ENCODE measurements at regions not wholly inside any gene's neighbourhood (a gene's known extent, or its start where the extent isn't known, plus 50 kb on each side); places are given as distances from the start of the nearest gene placed in this dataset.

DNA sequence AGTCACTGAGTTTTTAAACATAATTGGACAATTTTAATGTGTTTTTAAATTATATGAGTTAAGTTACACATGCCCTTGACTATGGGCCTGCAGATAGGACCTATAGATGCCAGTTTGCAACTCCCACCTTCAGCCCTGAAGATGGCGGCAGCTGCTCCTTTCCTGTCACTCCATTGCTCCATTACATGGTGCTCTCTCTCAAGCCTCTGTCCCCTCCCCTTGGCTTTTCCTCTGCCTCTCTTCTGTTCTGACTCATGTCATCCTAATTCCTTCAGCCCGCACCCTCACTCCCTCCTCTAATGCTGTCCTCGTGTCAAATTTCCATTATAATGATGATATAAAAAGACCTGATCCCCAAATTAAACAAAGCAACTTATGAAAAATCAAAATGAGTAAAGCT lies 133.7 kb upstream of the HNRNPA3 start:
- TF ChIP-seq CTCF (IDR thresholded peaks at IDR 0.05 in 4 of 5, conservative IDR thresholded peaks at IDR 0.05 in 1 of 5) (no peak), POLR2A (IDR thresholded peaks at IDR 0.05) (no peak)
- H3K4me3 ChIP-seq = no peak overlapping the region
- no peaks in the 10 kb centered on the region for H3K4me1 ChIP-seq
- H3K27me3 ChIP-seq = no peaks in the 10 kb centered on the region
- no peak for DNase-seq
- in situ Hi-C loops (cut with MboI; ENCODE audit: low sequenced_read_pairs in 4 of 4) (no loop called here), intact Hi-C loops (cut with DNase I; ENCODE audit: low total_unique reads) (no loop called here)
- H3K27ac ChIP-seq = no peak overlapping the region
- H3K9me3 ChIP-seq = no peaks in the 10 kb centered on the region
- no peak for ATAC-seq
- no peaks in the 10 kb centered on the region for H3K36me3 ChIP-seq

DNA sequence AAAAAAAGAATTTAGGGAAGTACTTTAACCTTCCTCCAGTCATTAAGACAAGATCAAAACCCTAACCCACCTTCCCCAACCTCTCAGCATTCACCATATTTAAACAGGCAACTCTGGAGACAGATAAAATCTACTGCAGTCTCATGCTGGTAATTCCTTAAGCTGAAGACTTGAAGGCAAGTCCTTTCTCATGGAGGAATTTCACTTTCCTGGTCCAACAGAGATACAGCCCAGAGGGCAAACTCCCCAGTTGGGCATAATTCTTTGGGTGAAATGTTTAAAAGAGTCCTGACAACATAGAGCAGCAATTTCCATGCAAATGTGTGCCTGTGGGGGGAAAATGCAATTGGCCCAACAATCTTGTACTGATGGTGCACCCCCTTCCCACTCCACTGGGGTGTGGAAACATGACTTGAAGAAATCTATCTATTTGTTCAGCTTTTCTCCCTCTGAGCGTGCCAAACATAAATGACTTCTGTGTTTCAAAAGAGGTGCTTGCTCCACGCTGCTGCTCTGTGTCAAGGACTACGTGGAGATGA lies 131.8 kb upstream of the HNRNPA3 start:
- ATAC-seq = no peak
- in situ Hi-C loops (cut with MboI; ENCODE audit: low sequenced_read_pairs in 4 of 4) = no loop called here
- intact Hi-C loops (cut with DNase I; ENCODE audit: low total_unique reads) = no loop called here

GRCh38 chr2:177084607-177085006 lies 128.0 kb upstream of the HNRNPA3 start:
- H3K9me3 ChIP-seq = no peaks in the 10 kb centered on the region
- H3K36me3 ChIP-seq = no peaks in the 10 kb centered on the region
- TF ChIP-seq POLR2A (IDR thresholded peaks at IDR 0.05) = no peak
- TF ChIP-seq CTCF (IDR thresholded peaks at IDR 0.05 in 4 of 5, conservative IDR thresholded peaks at IDR 0.05 in 1 of 5) = no peak
- intact Hi-C loops (cut with DNase I; ENCODE audit: low total_unique reads) (no loop called here), in situ Hi-C loops (cut with MboI; ENCODE audit: low sequenced_read_pairs in 4 of 4) (no loop called here)
- no peak overlapping the region for H3K4me3 ChIP-seq
- no peaks in the 10 kb centered on the region for H3K27me3 ChIP-seq
- no peak for ATAC-seq
- DNase-seq = no peak
- no peaks in the 10 kb centered on the region for H3K4me1 ChIP-seq
- no peak overlapping the region for H3K27ac ChIP-seq

More for the DNA sequence above, 131.8 kb upstream of the HNRNPA3 start:
- no peaks in the 10 kb centered on the region for H3K27me3 ChIP-seq
- no peak overlapping the region for H3K4me3 ChIP-seq
- no peaks in the 10 kb centered on the region for H3K36me3 ChIP-seq
- no peak overlapping the region for H3K27ac ChIP-seq
- H3K9me3 ChIP-seq = no peaks in the 10 kb centered on the region
- TF ChIP-seq CTCF (IDR thresholded peaks at IDR 0.05 in 4 of 5, conservative IDR thresholded peaks at IDR 0.05 in 1 of 5) (no peak), POLR2A (IDR thresholded peaks at IDR 0.05) (no peak)
- H3K4me1 ChIP-seq = no peaks in the 10 kb centered on the region
- DNase-seq = no peak

DNA sequence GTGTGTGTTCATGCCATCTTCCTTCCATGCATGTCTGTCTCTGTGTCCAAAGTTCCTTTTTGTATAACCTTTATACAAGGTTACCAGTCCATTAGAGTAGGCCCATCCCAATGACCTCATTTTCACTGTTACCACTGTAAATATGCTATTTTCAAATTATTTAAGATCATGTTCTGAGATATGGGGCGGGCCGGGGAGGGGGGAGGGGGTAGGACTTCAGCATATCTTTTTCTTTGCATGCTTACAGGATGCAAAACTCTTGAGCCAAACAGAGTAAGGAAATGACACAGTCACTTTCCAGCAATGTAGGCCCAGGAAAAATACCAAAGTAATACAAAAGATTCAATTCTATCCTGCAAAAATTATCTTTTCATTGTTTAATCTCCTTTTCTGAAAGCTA lies 124.1 kb upstream of the HNRNPA3 start:
- no peak for ATAC-seq
- Histone ChIP-seq H3K4me3 (no peak overlapping the region), H3K9me3 (no peaks in the 10 kb centered on the region), H3K36me3 (no peaks in the 10 kb centered on the region), H3K4me1 (no peaks in the 10 kb centered on the region), H3K27me3 (no peaks in the 10 kb centered on the region), H3K27ac (no peak overlapping the region)
- in situ Hi-C loops (cut with MboI; ENCODE audit: low sequenced_read_pairs in 4 of 4) = no loop called here
- DNase-seq = no peak
- no peak for TF ChIP-seq POLR2A (IDR thresholded peaks at IDR 0.05)
- TF ChIP-seq CTCF (IDR thresholded peaks at IDR 0.05 in 4 of 5, conservative IDR thresholded peaks at IDR 0.05 in 1 of 5) = no peak
- intact Hi-C loops (cut with DNase I; ENCODE audit: low total_unique reads) = no loop called here

- no peak for DNase-seq
- H3K27me3 ChIP-seq = no peaks in the 10 kb centered on the region
- no peaks in the 10 kb centered on the region for H3K4me1 ChIP-seq
- no peak overlapping the region for H3K27ac ChIP-seq
- no peaks in the 10 kb centered on the region for H3K9me3 ChIP-seq
- in situ Hi-C loops (cut with MboI; ENCODE audit: low sequenced_read_pairs in 4 of 4) (no loop called here), intact Hi-C loops (cut with DNase I; ENCODE audit: low total_unique reads) (no loop called here)
- H3K36me3 ChIP-seq = no peaks in the 10 kb centered on the region
- TF ChIP-seq POLR2A (IDR thresholded peaks at IDR 0.05) (no peak), CTCF (IDR thresholded peaks at IDR 0.05 in 4 of 5, conservative IDR thresholded peaks at IDR 0.05 in 1 of 5) (no peak)
- no peak overlapping the region for H3K4me3 ChIP-seq
- no peak for ATAC-seq
Observed at GRCh38 chr2:177090967-177091366, 121.6 kb upstream of the HNRNPA3 start.
